RPMI8226 (cell line): ENCODE measurements at regions not wholly inside any gene's neighbourhood (a gene's known extent, or its start where the extent isn't known, plus 50 kb on each side); places are given as distances from the start of the nearest gene placed in this dataset.
A peak's percentile ranks its signal among the peaks of the same experiment; 100 is the strongest.

Experiments used
- DNase-seq: peaks from one replicate; pipeline ENCODE4 v3.0.0-alpha.2; 2015

- no peak for DNase-seq
Measured at GRCh38 chr2:105489168-105489878, 90.5 kb upstream of the FHL2 start.

DNA sequence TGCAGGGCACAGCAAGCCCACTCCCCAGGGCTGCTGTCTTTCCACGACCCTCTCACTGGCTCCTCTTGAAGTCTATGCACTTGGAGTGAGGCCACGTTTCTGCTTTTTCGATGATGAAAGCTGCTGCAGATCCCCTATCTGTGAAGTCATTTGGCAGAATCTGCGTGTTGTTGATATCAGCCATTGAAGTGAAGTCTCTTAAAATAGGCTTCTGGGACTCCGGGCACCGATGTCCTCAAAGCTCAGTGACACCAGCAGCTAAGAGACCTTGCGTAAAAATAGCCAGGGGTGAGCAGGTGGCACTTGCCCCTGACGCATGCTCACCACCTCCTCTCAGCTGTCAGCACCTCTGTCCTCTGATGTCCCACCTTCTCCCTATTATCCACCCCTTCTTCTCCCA is 89.4 kb upstream of the FHL2 start:
- no peak for DNase-seq

DNA sequence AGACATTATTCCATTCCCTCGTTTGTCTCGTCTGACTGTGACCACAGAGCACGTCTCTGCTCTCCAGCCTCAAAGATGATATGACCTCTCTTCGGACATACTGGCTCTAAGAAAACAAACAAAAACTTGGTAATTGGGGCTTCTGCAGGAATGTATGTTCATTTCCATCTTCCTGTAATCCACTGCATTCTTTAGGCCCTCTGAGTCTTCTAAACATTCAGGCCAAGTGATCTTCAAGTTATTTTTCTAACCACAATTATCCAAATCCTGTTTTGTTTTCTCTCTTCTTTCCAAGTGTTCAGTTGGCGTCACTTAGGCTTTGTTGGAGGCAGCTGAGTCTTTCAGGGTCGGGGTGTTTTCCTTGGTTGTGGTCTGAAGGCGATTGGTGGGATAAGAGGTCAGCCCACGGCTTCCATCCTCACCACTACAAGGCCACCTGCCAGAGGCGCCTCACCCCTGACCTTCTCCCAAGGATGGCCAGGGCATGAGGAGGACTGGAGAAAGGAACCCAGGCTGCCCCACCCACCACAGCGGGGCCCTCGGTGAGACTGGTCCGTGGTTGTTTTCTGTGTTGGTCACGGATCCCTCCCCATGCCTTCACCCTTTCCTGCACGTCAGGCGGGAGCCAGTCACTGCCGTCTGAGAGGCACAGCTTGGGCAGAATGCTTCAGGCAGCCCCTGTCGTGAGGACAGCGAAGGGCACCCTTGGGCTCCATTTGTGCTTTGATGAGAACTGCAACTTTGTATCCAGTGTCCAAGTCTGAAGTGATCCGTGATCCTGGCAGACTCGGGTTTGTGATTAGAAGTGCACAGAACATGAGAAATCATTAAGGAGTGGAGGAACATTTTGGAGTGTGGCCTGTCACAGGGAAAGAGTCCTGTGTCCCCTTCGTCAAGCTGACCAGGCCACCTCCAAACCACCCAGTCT is 88.6 kb upstream of the FHL2 start:
- DNase-seq, result no peak

DNA sequence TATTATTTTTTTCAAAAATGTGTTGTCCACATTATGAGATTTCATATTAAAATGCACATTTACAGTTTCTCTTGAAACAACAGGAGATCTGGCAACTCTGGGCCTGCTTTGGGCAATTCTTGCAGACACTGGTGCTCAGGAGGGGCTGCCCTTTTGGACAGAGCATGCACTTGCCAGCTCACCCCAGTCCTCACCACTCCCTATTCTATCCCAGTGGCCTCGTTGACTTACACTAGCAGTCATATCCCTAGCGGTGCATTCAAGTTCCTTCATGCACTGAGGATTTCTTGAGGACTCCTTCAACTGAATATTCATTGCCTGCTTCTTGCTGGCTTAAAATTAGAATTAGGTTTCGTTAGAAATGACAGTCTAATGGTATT is 87.9 kb upstream of the FHL2 start:
- no peak for DNase-seq

DNA sequence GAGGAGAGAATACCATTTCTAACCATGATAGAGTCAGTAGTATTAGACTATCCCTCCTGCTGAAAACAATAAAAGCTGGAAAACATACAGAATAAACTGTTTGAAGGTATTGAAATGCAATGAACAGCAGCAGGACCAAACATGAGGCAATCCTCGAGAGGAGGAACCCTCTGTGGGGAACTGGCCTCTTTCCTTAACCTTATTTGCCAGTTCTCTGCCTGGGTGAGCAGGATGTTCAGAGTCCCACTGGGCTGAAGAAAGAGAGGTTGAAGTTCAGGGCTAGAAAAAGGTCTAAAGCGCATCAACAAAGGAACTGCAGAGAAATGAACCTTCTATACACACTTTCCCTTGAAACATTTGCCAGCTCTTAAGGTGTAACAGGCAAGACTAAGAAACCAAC is 79.8 kb upstream of the FHL2 start:
- DNase-seq, result no peak

- DNase-seq, result peak; percentile 18
Measured at GRCh38 chr2:105477050-105477620, 78.3 kb upstream of the FHL2 start.

GRCh38 chr2:105473011-105473410 is 74.2 kb upstream of the FHL2 start:
- DNase-seq, result no peak

DNA sequence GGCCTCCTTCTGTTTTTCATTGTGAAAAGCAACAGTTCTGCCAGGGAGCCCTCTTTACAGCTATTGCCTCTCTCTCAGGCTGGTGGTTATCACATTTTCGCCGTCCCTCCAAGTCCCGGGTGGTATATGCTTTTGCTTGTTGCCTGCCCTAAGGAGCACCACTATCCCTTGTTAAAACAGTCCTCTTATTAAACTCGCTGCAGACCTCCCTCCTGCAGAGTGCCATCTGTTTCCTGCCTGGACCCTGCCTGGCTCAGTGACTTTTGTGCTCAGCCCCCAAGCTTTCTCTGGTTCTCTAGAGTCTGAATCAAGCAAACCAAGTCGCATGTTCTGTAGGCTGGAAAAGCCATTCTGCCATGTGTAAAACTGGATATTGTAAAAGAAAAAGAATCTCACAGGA is 72.1 kb upstream of the FHL2 start:
- DNase-seq, result no peak

DNA sequence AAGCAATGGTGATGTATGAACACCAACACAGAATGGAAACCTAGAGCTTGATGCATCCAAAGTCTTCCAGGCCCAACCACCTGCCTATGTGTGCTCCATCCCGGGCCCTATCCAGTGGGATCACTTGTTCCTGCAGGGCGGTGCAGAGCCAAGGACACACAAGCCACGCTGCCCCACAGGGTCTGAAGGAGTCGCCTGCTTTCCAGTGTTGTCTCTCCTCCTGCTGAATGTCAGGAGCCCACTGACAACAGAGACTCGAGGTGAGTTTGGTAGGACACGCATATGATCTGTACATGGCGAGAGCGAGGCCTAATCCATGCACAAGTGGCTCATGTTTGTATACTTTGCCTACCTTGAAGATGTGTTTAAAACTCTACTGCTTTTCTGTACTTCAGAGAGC is 70.9 kb upstream of the FHL2 start:
- DNase-seq, result no peak

- DNase-seq, result no peak
Measured at GRCh38 chr2:105468582-105469042, 69.8 kb upstream of the FHL2 start.

DNA sequence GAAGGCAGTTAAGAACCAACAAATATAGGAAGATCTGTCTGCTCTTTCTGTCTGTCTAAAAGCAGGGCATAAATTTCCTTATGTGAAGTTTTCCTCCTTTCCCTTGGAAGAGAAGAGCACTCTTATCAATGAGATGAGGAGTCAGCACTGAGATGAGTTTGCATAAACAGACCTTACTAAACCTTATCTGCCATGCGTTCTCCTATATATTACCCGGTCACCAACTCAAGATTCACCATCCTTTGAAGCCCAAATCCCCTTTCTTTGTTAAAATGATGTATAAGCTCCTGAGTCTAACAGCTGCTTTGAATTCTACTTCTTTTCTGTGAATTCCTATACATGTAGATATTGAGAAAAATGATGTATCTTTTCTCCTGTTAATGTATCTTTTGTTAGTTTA is 65.5 kb upstream of the FHL2 start:
- no peak for DNase-seq

DNA sequence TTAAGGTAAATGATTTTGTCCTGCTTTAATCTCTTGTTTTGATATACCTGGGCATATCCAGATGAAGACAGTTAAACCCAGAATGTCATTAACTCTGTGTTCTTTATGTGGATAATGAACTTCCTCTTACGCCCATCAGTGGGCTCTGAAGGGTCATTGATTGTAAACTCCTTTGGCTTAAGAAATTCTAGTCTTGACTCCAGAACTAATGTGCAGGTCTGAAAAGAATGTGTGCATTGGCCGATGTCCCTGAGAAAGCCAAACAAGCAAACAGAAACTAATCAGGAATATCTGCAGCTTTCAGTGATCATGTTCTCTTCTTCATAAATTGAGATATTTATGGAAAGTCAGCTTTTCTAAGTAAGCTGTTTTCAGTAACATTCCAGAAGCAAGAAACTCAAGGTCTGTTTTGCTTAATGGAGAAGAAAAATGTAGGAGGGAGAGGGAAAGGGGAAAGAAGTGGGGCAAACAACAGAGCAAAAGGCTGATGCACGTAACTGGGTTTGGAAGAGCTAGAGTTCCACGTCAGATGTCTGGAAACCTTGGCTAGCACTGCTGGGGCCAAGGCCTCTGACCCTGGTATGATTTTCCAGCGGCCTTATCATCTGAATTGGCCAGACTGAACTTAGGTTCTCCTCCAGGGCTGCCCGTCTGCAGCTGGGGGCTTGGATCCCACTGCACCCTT is 61.3 kb upstream of the FHL2 start:
- no peak for DNase-seq

DNA sequence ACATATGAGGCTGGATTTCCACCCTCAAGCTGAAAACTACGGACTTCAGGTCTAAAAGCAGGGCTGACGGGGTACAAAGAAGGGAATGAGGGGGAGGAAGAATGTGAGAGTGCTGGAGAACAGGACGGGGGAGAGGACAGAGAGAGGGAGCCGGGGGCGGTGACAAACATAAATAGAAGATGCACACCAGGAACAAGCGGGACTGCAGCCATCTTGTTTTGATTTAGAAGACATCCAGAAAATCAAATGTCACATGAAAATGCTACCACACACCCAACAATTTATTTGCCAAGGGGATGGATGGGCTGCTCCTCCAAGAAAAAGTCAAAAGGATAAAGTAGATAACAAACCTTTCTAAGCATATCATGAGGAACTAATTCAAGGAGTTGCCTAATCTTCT is 59.2 kb upstream of the FHL2 start:
- DNase-seq, result no peak

- DNase-seq, result peak; percentile 66
Measured at GRCh38 chr2:105455488-105456003, 56.7 kb upstream of the FHL2 start.

DNA sequence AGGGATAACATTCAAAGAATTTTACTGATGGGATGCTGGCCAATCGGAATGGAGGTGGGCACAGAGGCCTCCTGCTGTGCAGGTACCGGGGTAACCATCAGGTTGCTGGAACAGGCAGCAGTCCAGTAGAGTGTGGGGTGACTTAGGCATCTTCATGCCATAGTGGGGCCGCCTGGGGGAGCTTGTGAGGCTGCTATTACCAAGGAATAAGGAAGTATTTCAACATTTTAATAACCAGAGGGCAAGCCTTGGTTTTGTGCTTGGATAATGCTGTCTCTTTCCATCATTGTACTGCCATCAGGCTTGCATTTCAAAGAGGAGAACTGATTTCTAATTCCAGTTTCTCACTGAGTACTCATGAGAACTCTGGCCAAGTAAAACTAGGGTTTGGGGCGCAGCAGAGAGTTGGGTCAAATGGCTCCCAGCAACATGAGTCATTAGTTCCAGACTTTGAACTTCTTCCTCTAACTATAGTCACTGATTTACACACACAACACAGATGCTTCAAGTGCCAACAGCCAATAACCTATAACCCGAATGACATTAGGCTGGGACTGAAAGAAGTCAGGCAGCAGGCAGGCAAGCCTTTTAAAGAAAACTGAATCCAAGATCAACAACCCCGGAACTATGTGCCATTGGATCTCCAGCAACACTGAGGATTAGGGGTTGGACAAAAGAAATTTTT is 56.1 kb upstream of the FHL2 start:
- DNase-seq, result peak; percentile 68

DNA sequence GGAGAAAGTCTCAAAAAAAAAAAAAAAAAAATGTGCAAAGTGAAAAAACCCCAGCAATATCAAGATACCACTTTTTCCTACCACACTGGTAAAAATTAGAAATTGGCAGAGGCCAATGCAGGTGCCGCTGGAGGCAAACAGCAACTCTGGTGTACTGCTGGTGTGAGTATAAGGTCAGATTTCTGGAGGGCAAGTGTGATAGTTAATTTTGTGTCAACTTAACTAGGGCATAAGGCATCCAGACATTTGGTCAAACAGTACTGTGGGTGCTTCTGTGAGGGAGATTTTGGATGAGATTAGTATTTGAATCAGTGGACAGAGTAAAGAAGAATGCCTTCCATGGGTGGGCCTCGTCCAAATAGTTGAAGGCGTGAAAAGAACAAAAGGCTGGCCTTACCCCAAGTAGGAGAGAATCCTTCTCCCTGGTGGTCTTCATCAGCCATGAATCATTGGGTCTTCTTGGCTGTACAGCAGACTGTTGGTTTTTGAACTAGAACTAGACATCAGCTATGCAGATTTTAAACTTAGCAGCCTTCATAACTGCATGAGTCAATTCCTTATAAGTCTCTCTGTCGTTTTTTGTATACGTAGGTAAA is 52.8 kb upstream of the FHL2 start:
- DNase-seq, result no peak

GRCh38 chr2:105450471-105450870 is 51.6 kb upstream of the FHL2 start:
- DNase-seq, result no peak

GRCh38 chr2:105449076-105449475 is 50.2 kb upstream of the FHL2 start:
- peak; percentile 80 for DNase-seq
